C4-2B (cell line): ENCODE measurements at regions not wholly inside any gene's neighbourhood (a gene's known extent, or its start where the extent isn't known, plus 50 kb on each side); places are given as distances from the start of the nearest gene placed in this dataset.

Experiments used
- ZFX ChIP-seq: fragments of 450-650 bp; IDR thresholded peaks from 2 replicates; pipeline ENCODE4 v1.6.1; 2017
- TF ChIP-seq, protein P1 (sequence below): fragments of 450-650 bp; conservative IDR thresholded peaks from 2 replicates; pipeline ENCODE4 v1.5.1; 2017; ENCODE audit warnings: mild to moderate bottlenecking

DNA sequence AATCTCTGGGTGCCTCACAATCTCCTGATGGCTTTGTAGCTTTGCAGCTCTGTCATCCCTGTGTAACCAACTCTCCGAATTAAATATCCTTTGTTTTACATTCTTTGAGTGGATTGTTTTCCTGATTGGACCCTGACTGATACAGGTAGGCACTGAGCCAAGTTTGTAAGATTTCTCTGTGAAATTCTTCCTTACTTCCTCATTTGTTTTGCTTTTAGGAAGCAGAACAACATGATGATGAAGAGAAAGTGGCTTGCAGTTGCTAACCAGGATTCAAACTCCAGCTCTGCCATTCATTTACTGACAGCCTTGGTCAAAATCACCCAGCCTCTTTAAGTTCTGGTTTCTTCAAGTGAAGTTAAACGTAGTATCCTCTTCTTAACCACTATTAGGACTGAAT is 452.3 kb downstream of the OMA1 start:
- TF ChIP-seq, protein P1, sequence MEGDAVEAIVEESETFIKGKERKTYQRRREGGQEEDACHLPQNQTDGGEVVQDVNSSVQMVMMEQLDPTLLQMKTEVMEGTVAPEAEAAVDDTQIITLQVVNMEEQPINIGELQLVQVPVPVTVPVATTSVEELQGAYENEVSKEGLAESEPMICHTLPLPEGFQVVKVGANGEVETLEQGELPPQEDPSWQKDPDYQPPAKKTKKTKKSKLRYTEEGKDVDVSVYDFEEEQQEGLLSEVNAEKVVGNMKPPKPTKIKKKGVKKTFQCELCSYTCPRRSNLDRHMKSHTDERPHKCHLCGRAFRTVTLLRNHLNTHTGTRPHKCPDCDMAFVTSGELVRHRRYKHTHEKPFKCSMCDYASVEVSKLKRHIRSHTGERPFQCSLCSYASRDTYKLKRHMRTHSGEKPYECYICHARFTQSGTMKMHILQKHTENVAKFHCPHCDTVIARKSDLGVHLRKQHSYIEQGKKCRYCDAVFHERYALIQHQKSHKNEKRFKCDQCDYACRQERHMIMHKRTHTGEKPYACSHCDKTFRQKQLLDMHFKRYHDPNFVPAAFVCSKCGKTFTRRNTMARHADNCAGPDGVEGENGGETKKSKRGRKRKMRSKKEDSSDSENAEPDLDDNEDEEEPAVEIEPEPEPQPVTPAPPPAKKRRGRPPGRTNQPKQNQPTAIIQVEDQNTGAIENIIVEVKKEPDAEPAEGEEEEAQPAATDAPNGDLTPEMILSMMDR = no peak
- TF ChIP-seq ZFX = no peak
